ENCODE measurements at regions not wholly inside any gene's neighbourhood (a gene's known extent, or its start where the extent isn't known, plus 50 kb on each side); places are given as distances from the start of the nearest gene placed in this dataset.

- peak in 1 of 8 experiments; percentile 22 for ATAC-seq (replicated peaks in 6 of 8)
- no peaks in the 10 kb centered on the region for H3K4me1 ChIP-seq (replicated peaks in 1 of 2)
- no peak overlapping the region for H3K27ac ChIP-seq
- in situ Hi-C loops (cut with MboI; ENCODE audit: low pct_unique_long_range_greater_than_20kb in 2 of 9, low sequenced_read_pairs in 9 of 9, unreplicated experiment in 9 of 9): no loop called here
- no peak overlapping the region for H3K4me3 ChIP-seq
These were observed 237.2 kb upstream of the CDH6 start for GRCh38 chr5:30956251-30956650.

- no peak for ATAC-seq (replicated peaks in 6 of 8)
- in situ Hi-C loops (cut with MboI; ENCODE audit: low pct_unique_long_range_greater_than_20kb in 2 of 9, low sequenced_read_pairs in 9 of 9, unreplicated experiment in 9 of 9): no loop called here
- Histone ChIP-seq H3K4me1 (replicated peaks in 1 of 2) (peaks cover 13 to 53% of the 10 kb centered on the region in 2 donors), H3K4me3 (no peak overlapping the region), H3K27ac (no peak overlapping the region)
- 8 to 50% (median 22%) methylated on average over 2 to 4 of the region's 4 CpGs for WGBS, 10 experiments
These were observed 256.4 kb upstream of the CDH6 start for GRCh38 chr5:30937070-30937469.

DNA sequence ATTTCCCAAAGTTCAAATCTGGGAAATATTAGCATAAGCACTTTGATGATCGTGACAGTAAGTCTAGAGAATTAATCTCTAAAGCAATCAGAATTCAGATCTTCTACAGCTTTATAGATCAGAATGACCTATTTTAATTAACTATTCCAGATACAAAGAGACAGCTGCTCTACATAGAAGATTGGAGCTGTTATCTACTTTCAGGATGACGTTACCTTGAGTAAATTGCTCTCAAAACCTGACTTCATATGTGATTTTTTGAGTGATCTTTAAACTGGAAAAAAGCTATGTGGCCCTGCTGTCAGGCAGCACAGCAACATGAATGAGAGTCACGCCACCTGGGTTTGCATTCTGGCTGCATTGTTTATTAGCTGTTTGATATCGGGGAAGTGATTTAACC is 259.9 kb upstream of the CDH6 start:
- peaks cover 14 to 48% of the 10 kb centered on the region in 2 donors for H3K4me1 ChIP-seq (replicated peaks in 1 of 2)
- WGBS, 10 experiments: 0 to 86% (median 34%) methylated on average over 1 to 4 of the region's 4 CpGs; no CpG with 5 or more reads in 1 of the 10 experiments
- H3K27ac ChIP-seq: no peak overlapping the region
- in situ Hi-C loops (cut with MboI; ENCODE audit: low pct_unique_long_range_greater_than_20kb in 2 of 9, low sequenced_read_pairs in 9 of 9, unreplicated experiment in 9 of 9): no loop called here
- ATAC-seq (replicated peaks in 6 of 8): peak in 5 of 8 experiments; percentile 10 to 47 (median 41)
- H3K4me3 ChIP-seq: no peak overlapping the region

- Histone ChIP-seq H3K27ac (no peak overlapping the region), H3K4me3 (no peak overlapping the region), H3K4me1 (replicated peaks in 1 of 2) (peaks cover 14 to 48% of the 10 kb centered on the region in 2 donors)
- ATAC-seq (replicated peaks in 6 of 8): peak in 5 of 8 experiments; percentile 74 to 80 (median 79)
- 0 to 67% (median 27%) methylated on average over 1 to 4 of the region's 4 CpGs for WGBS, 10 experiments
- in situ Hi-C loops (cut with MboI; ENCODE audit: low pct_unique_long_range_greater_than_20kb in 2 of 9, low sequenced_read_pairs in 9 of 9, unreplicated experiment in 9 of 9): no loop called here
These were observed 261.0 kb upstream of the CDH6 start for GRCh38 chr5:30932273-30933017.

GRCh38 chr5:30930736-30931135 is 262.8 kb upstream of the CDH6 start:
- WGBS, 10 experiments: 0 to 94% (median 72%) methylated on average over 1 to 2 of the region's 2 CpGs; no CpG with 5 or more reads in 2 of the 10 experiments
- no peak overlapping the region for H3K4me3 ChIP-seq
- in situ Hi-C loops (cut with MboI; ENCODE audit: low pct_unique_long_range_greater_than_20kb in 2 of 9, low sequenced_read_pairs in 9 of 9, unreplicated experiment in 9 of 9): no loop called here
- no peak for ATAC-seq (replicated peaks in 6 of 8)
- H3K4me1 ChIP-seq (replicated peaks in 1 of 2): peaks cover 12 to 48% of the 10 kb centered on the region in 2 donors
- H3K27ac ChIP-seq: no peak overlapping the region

DNA sequence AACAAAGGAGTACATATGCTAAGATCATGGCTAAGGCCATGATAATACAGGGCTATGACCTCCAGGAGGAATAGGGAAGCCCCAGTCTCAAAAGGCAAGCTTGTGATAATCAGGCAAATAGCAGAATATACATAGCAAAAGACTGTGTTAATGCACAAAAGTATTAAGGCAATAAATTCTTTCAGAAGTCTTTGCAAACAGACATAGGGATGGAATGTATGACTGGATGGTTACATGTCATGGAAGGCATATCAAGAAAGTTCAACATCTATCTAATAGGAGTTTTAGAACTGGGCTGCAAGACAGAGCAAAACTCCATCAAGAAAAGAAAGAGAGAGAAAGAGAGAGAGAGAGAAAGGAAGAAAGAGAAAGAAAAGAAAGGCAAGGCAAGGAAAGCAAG is 264.5 kb upstream of the CDH6 start:
- ATAC-seq (replicated peaks in 6 of 8): no peak
- no peak overlapping the region for H3K4me3 ChIP-seq
- no peak overlapping the region for H3K27ac ChIP-seq
- in situ Hi-C loops (cut with MboI; ENCODE audit: low pct_unique_long_range_greater_than_20kb in 2 of 9, low sequenced_read_pairs in 9 of 9, unreplicated experiment in 9 of 9): no loop called here
- peaks cover 12 to 46% of the 10 kb centered on the region in 2 donors for H3K4me1 ChIP-seq (replicated peaks in 1 of 2)

DNA sequence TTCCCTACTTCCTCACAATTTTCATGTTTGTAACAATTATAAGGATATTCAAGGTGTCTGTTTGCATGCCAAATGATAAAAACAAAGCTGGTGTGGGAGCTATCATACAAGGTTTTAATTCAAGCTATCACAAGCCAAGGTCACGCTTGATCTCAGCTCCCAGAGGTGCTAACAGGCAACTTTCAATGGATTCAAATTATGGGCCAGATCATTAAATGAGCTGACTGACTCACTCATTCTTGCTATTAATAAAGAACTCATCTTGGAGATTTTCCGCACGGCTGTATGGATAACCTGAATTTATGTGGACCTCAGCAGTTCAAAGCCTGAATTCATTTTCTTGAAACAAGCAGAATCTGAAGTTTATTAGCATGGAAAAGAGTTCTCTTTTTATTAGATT is 267.3 kb upstream of the CDH6 start:
- WGBS, 10 experiments: 6 to 63% (median 44%) methylated on average over 2 to 3 of the region's 3 CpGs; no CpG with 5 or more reads in 4 of the 10 experiments
- peaks cover 0 to 19% of the 10 kb centered on the region in 2 donors for H3K4me1 ChIP-seq (replicated peaks in 1 of 2)
- in situ Hi-C loops (cut with MboI; ENCODE audit: low pct_unique_long_range_greater_than_20kb in 2 of 9, low sequenced_read_pairs in 9 of 9, unreplicated experiment in 9 of 9): no loop called here
- no peak overlapping the region for H3K4me3 ChIP-seq
- ATAC-seq (replicated peaks in 6 of 8): peak in 5 of 8 experiments; percentile 54 to 94 (median 67)
- H3K27ac ChIP-seq: no peak overlapping the region

DNA sequence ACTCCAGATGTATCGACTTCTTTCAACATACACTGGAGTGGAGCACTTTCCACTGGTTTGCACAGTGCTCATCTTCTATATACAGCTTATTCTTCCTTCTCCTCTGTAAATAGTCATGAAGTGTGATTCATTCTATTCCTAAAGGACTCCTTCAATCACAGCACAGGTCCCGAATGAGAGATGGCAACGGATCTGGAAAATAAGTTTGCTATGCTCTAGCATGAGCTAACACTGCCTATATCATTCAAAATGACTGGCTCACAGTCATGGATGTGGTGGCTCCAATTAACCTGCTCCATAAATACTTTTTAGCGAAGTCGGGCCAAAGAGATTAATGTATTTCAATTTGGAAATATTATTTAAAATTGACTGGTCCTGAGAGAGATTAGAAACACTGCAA is 272.1 kb upstream of the CDH6 start:
- ATAC-seq (replicated peaks in 6 of 8): peak in 2 of 8 experiments; percentile 51 to 69
- peaks cover 0 to 8% of the 10 kb centered on the region in 2 donors for H3K4me1 ChIP-seq (replicated peaks in 1 of 2)
- no peak overlapping the region for H3K27ac ChIP-seq
- no peak overlapping the region for H3K4me3 ChIP-seq
- WGBS, 10 experiments: 0 to 100% (median 83%) methylated on average over 1 to 5 of the region's 5 CpGs; no CpG with 5 or more reads in 1 of the 10 experiments
- in situ Hi-C loops (cut with MboI; ENCODE audit: low pct_unique_long_range_greater_than_20kb in 2 of 9, low sequenced_read_pairs in 9 of 9, unreplicated experiment in 9 of 9): no loop called here

- no peaks in the 10 kb centered on the region for H3K4me1 ChIP-seq (replicated peaks in 1 of 2)
- in situ Hi-C loops (cut with MboI; ENCODE audit: low pct_unique_long_range_greater_than_20kb in 2 of 9, low sequenced_read_pairs in 9 of 9, unreplicated experiment in 9 of 9): no loop called here
- WGBS, 10 experiments: 0 to 94% (median 67%) methylated on average over 1 to 5 of the region's 5 CpGs; no CpG with 5 or more reads in 1 of the 10 experiments
- ATAC-seq (replicated peaks in 6 of 8): no peak
- H3K4me3 ChIP-seq: no peak overlapping the region
- H3K27ac ChIP-seq: no peak overlapping the region
These were observed 275.3 kb upstream of the CDH6 start for GRCh38 chr5:30918171-30918570.

GRCh38 chr5:30908356-30908755 is 285.1 kb upstream of the CDH6 start:
- in situ Hi-C loops (cut with MboI; ENCODE audit: low pct_unique_long_range_greater_than_20kb in 2 of 9, low sequenced_read_pairs in 9 of 9, unreplicated experiment in 9 of 9): no loop called here
- WGBS, 10 experiments: 0 to 100% (median 81%) methylated on average over 1 to 2 of the region's 3 CpGs; no CpG with 5 or more reads in 4 of the 10 experiments
- H3K27ac ChIP-seq: no peak overlapping the region
- H3K4me3 ChIP-seq: no peak overlapping the region
- peaks cover 0 to 7% of the 10 kb centered on the region in 2 donors for H3K4me1 ChIP-seq (replicated peaks in 1 of 2)
- peak in 1 of 8 experiments; percentile 43 for ATAC-seq (replicated peaks in 6 of 8)

GRCh38 chr5:30900367-30900766 is 293.1 kb upstream of the CDH6 start:
- Histone ChIP-seq H3K4me1 (replicated peaks in 1 of 2) (peaks cover 0 to 4% of the 10 kb centered on the region in 2 donors), H3K4me3 (no peak overlapping the region), H3K27ac (no peak overlapping the region)
- ATAC-seq (replicated peaks in 6 of 8): no peak
- in situ Hi-C loops (cut with MboI; ENCODE audit: low pct_unique_long_range_greater_than_20kb in 2 of 9, low sequenced_read_pairs in 9 of 9, unreplicated experiment in 9 of 9): no loop called here

GRCh38 chr5:30894811-30895210 is 298.7 kb upstream of the CDH6 start:
- peaks cover 0 to 4% of the 10 kb centered on the region in 2 donors for H3K4me1 ChIP-seq (replicated peaks in 1 of 2)
- WGBS, 10 experiments: 0 to 100% (median 83%) methylated on average over 1 to 2 of the region's 2 CpGs; no CpG with 5 or more reads in 4 of the 10 experiments
- no peak overlapping the region for H3K27ac ChIP-seq
- in situ Hi-C loops (cut with MboI; ENCODE audit: low pct_unique_long_range_greater_than_20kb in 2 of 9, low sequenced_read_pairs in 9 of 9, unreplicated experiment in 9 of 9): no loop called here
- no peak overlapping the region for H3K4me3 ChIP-seq
- no peak for ATAC-seq (replicated peaks in 6 of 8)

DNA sequence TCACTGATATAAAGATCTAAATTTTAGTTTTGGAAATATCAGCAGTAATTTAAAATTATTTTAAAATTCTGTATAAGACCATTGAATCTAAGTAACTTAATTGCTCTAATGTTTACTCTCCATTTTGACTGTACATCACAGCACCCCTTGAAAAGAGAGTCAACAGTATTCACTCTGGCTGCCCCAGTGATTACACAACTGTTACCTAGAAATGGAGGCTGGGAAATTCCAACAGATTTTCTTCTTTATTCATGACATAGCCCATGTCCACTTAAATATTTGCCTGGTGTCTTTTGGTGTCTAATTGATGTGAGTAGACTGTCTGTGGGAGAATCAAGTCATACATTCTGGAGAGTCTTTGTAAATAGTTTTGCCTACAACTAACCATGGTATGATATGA is 301.8 kb upstream of the CDH6 start:
- H3K4me3 ChIP-seq: no peak overlapping the region
- H3K4me1 ChIP-seq (replicated peaks in 1 of 2): no peaks in the 10 kb centered on the region
- ATAC-seq (replicated peaks in 6 of 8): peak in 3 of 8 experiments; percentile 44 to 97 (median 46)
- H3K27ac ChIP-seq: no peak overlapping the region
- in situ Hi-C loops (cut with MboI; ENCODE audit: low pct_unique_long_range_greater_than_20kb in 2 of 9, low sequenced_read_pairs in 9 of 9, unreplicated experiment in 9 of 9): no loop called here

- H3K4me3 ChIP-seq: no peak overlapping the region
- ATAC-seq (replicated peaks in 6 of 8): no peak
- WGBS, 10 experiments: 7 to 83% (median 55%) methylated on average over 2 of the region's 2 CpGs; no CpG with 5 or more reads in 2 of the 10 experiments
- H3K27ac ChIP-seq: no peak overlapping the region
- in situ Hi-C loops (cut with MboI; ENCODE audit: low pct_unique_long_range_greater_than_20kb in 2 of 9, low sequenced_read_pairs in 9 of 9, unreplicated experiment in 9 of 9): no loop called here
- no peaks in the 10 kb centered on the region for H3K4me1 ChIP-seq (replicated peaks in 1 of 2)
These were observed 303.1 kb upstream of the CDH6 start for GRCh38 chr5:30890377-30890776.
